NCI-H226 (cell line): ENCODE measurements at regions not wholly inside any gene's neighbourhood (a gene's known extent, or its start where the extent isn't known, plus 50 kb on each side); places are given as distances from the start of the nearest gene placed in this dataset.
A peak's percentile ranks its signal among the peaks of the same experiment; 100 is the strongest.
"Not testable (repeated sequence)": the region's sequence is repeated elsewhere in the genome, so short reads cannot be mapped to it uniquely, and the experiment has no call there.

ENCODE experiments used
- DNase-seq: peaks from one replicate; pipeline ENCODE4 v3.0.0-alpha.2; 2015

- DNase-seq: no peak
Observed at GRCh38 chr2:113337809-113338208, 59.1 kb upstream of the PAX8 start.

DNA sequence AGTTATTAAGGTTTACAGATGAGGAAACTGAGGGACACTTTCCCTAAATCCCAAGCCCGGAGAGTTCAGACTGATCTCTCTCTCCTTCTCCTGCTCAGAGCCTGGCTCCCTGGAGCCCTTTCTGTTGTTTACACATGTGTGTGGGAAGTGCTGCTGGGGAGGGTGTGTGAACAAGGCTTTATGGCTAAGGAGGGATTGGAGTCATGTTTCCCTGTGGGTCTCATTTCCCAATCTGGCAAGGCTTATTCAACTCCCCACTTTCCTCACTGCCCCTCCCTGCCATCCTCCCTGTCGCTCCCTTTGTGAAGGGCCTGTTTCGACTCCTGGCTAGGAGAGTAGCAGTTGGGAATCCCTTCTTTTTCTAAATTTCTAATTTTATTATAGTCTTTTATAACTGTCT lies 57.3 kb upstream of the PAX8 start:
- DNase-seq: peak; percentile 65

DNA sequence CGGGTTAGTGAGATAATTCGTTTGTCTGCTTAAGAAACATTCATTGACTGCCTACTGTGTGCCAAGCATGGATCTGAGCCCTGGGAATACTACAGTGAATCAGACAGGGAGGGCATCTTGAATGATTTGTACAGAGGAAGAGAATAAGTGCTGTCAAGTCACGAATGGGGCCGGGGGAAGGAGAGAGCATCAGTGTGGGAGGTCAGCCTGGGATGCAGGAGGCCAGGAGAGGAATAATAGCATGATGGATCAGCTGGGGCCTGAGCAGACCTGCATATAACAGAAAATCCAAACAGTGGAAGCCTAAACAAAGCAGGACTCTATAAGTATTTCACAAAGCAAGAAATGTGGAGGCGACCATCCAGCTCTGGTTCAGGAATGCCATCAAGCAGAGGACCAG lies 55.4 kb upstream of the PAX8 start:
- DNase-seq: no peak

GRCh38 chr2:113333735-113334134 lies 55.0 kb upstream of the PAX8 start:
- not testable (repeated sequence) for DNase-seq

DNA sequence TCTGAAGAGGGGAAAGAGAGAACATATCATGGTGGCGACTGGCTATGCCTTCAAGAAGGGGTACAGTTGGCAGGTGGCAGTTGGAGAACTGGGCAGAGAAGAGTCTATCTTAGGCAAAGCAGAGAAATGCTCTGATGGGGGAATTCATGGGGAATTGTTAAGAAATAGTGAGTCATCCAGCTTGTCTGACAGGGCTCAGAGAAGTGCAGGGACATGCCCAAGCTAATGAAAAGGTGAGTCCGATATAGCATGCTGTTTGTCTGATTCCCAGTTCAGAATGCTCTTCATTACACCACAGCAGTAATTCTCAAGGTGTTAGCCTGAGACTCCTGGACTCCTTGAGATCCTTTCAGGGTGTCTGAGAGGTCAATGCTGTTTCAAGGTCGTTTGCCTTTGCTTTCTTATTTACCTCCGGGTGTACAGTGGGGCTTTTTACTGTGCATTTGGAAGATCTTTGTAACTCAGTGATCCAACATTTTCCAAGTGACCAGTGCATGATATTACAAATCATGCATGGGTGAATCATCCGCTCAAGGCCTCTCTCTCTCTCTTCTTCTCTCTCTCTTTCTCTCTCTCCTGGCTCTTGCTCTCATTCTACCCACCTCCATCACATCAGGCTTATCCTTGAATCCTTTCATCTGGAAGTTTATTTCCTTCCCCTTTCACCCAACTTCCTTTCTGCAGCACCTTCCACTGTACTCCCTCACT lies 51.5 kb upstream of the PAX8 start:
- peak; percentile 61 for DNase-seq

GRCh38 chr2:113328973-113329372 lies 50.3 kb upstream of the PAX8 start:
- DNase-seq: peak; percentile 92

DNA sequence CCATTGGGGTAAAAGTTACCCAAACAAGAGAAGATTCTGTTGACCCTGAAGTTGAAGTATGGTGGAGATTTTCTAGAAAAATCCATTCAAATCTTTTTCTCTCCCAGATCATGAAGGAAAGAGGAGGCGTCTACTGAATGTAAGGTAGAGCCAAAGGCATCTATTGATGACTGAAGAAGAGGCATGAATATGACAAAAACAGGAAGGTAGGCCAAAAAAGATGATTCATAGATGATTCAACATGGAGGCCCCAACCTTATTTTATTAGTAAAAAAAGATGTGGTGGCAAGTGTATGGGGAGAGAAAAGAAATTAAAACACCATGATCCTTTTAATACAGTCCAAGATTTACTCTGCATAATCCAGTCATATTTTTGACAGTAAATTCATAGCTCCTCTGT lies 49.9 kb upstream of the PAX8 start:
- DNase-seq: peak; percentile 49
